Vagina (tissue), 2 donors: ENCODE measurements at regions not wholly inside any gene's neighbourhood (a gene's known extent, or its start where the extent isn't known, plus 50 kb on each side); places are given as distances from the start of the nearest gene placed in this dataset.

Experiments used
- DNase-seq, 2 donors: peaks; one replicate each; pipeline ENCODE4 v3.0.0-alpha.2; 2017; ENCODE audit errors: extremely low spot score in 2 of 2
- H3K27ac ChIP-seq: fragments of 200-600 bp; sonication (generic); one replicate; pipeline ENCODE4 v1.5.1; 2019
- H3K27me3 ChIP-seq: fragments of 200-600 bp; sonication (generic); one replicate; pipeline ENCODE4 v1.5.1; 2019
- H3K36me3 ChIP-seq, 2 donors: fragments of 200-600 bp; sonication (generic); one replicate each; pipeline ENCODE4 v1.5.1; 2017 to 2019
- H3K4me1 ChIP-seq: fragments of 200-600 bp; sonication (generic); one replicate; pipeline ENCODE4 v1.5.1; 2019
- H3K4me3 ChIP-seq, 2 donors: fragments of 200-600 bp; sonication (generic); 1 replicate in 1 of 2; 2 replicates in 1 of 2; pipeline ENCODE4 v1.5.1; 2016 to 2019
- H3K9me3 ChIP-seq: fragments of 200-600 bp; sonication (generic); one replicate; pipeline ENCODE4 v1.5.1; 2019
- POLR2A ChIP-seq, 2 donors: fragments of 450-650 bp; IDR thresholded peaks; one replicate each; pipeline ENCODE4 v1.6.1; 2017; ENCODE audit warnings: antibody characterized with exemption in 2 of 2, mild to moderate bottlenecking in 2 of 2, moderate library complexity in 2 of 2
- POLR2AphosphoS5 ChIP-seq, 2 donors: sonication (generic); formaldehyde crosslinking; IDR thresholded peaks; one replicate each; pipeline ENCODE4 v1.9.0; 2017; ENCODE audit warnings: antibody characterized with exemption in 2 of 2, mild to moderate bottlenecking in 2 of 2, low read depth in 1 of 2; ENCODE audit not compliant: insufficient read depth in 1 of 2
- intact Hi-C: fragments of 100-400 bp; cut with DNase I; formaldehyde crosslinking; loops from one replicate; pipeline ENCODE4 v1.15.1; 2023
- TF ChIP-seq, protein P1 (sequence below), 3 experiments: fragments of 450-650 bp in 2 of 3; fragments of 200-600 bp in 1 of 3; sonication (generic) in 1 of 3; IDR thresholded peaks; one replicate each; pipeline ENCODE4 v1.5.1; 2017 to 2019; ENCODE audit warnings: antibody characterized with exemption in 3 of 3, mild to moderate bottlenecking in 2 of 3, moderate library complexity in 2 of 3

DNA sequence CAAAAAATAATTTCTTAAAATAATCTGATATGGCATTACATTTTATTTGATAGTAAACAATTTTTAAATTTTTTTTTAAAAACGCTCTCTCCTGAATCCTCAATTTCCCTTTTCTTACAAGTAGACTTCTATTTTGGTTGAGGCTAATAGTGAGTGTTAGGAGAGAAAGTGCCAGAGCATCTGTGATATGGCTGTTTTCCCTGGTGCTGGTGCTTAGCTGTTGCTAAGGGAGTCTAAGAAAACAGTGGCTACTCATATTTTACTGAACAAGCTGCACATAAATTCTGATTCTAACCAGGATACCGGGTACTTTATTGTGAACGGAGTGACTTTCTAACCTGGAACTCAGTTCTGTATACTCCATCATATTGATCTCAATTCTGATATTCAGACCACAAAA is 311.1 kb upstream of the KIAA1217 start:
- intact Hi-C loops, result no loop called here
- H3K4me3 ChIP-seq, result no peak overlapping the region
- no peak overlapping the region for H3K27ac ChIP-seq
- H3K36me3 ChIP-seq, result no peaks in the 10 kb centered on the region
- no peaks in the 10 kb centered on the region for H3K9me3 ChIP-seq
- H3K27me3 ChIP-seq, result no peaks in the 10 kb centered on the region
- DNase-seq, result no peak
- no peak for TF ChIP-seq POLR2A (IDR thresholded peaks at IDR 0.05)
- TF ChIP-seq, protein P1, sequence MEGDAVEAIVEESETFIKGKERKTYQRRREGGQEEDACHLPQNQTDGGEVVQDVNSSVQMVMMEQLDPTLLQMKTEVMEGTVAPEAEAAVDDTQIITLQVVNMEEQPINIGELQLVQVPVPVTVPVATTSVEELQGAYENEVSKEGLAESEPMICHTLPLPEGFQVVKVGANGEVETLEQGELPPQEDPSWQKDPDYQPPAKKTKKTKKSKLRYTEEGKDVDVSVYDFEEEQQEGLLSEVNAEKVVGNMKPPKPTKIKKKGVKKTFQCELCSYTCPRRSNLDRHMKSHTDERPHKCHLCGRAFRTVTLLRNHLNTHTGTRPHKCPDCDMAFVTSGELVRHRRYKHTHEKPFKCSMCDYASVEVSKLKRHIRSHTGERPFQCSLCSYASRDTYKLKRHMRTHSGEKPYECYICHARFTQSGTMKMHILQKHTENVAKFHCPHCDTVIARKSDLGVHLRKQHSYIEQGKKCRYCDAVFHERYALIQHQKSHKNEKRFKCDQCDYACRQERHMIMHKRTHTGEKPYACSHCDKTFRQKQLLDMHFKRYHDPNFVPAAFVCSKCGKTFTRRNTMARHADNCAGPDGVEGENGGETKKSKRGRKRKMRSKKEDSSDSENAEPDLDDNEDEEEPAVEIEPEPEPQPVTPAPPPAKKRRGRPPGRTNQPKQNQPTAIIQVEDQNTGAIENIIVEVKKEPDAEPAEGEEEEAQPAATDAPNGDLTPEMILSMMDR (IDR thresholded peaks at IDR 0.05), result no peak
- TF ChIP-seq POLR2AphosphoS5 (IDR thresholded peaks at IDR 0.05; ENCODE audit: insufficient read depth in 1 of 2, low read depth in 1 of 2), result no peak
- no peaks in the 10 kb centered on the region for H3K4me1 ChIP-seq

DNA sequence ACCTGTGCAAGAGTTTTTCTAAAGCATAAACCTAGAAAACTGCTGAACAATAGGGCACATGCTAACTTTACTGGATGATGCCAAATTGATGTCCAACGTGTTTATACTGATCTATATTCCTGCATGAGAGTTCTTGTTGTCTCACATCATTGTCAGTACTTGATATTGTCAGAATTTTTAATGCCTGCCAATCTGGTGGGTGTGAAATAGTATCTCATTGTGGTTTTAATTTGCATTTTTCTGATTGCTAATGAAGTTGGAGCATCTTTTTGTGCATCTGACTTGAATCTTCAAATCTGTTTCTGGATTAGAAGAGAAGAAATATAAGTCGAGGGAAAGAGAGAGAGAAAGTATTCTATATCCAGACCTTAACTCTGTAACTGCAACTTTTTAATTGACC is 309.8 kb upstream of the KIAA1217 start:
- no peak overlapping the region for H3K27ac ChIP-seq
- H3K27me3 ChIP-seq, result no peaks in the 10 kb centered on the region
- H3K4me1 ChIP-seq, result no peaks in the 10 kb centered on the region
- no peak for TF ChIP-seq POLR2AphosphoS5 (IDR thresholded peaks at IDR 0.05; ENCODE audit: insufficient read depth in 1 of 2, low read depth in 1 of 2)
- no peak for TF ChIP-seq POLR2A (IDR thresholded peaks at IDR 0.05)
- TF ChIP-seq, protein P1 (IDR thresholded peaks at IDR 0.05), result no peak
- H3K4me3 ChIP-seq, result no peak overlapping the region
- H3K36me3 ChIP-seq, result no peaks in the 10 kb centered on the region
- intact Hi-C loops, result no loop called here
- no peak for DNase-seq
- H3K9me3 ChIP-seq, result no peaks in the 10 kb centered on the region

DNA sequence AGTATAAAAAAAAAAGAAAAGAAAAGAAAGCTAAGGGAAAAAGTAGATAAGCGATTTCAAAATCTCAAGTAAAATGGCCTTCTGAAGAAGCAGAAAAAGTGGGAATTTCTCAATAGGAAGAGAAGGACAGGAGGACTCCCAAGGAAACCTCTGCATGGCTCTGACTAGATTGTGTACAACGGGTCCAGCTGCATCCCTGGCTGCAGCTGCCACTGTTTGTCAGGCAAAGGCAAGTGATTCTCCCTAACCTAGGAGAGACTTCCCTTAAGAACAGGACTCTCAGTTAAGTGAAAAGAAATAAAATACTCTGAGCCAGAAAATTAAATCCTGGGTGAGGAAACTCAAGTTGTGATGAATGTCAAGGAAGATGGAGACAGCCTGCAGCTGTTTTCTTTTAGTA is 298.6 kb upstream of the KIAA1217 start:
- Histone ChIP-seq H3K36me3 (no peaks in the 10 kb centered on the region), H3K27ac (no peak overlapping the region), H3K4me1 (no peaks in the 10 kb centered on the region), H3K9me3 (no peaks in the 10 kb centered on the region), H3K4me3 (no peak overlapping the region), H3K27me3 (no peaks in the 10 kb centered on the region)
- no peak for DNase-seq
- intact Hi-C loops, result no loop called here
- TF ChIP-seq, protein P1 (IDR thresholded peaks at IDR 0.05), result no peak
- TF ChIP-seq POLR2A (IDR thresholded peaks at IDR 0.05), result no peak
- TF ChIP-seq POLR2AphosphoS5 (IDR thresholded peaks at IDR 0.05; ENCODE audit: insufficient read depth in 1 of 2, low read depth in 1 of 2), result no peak

DNA sequence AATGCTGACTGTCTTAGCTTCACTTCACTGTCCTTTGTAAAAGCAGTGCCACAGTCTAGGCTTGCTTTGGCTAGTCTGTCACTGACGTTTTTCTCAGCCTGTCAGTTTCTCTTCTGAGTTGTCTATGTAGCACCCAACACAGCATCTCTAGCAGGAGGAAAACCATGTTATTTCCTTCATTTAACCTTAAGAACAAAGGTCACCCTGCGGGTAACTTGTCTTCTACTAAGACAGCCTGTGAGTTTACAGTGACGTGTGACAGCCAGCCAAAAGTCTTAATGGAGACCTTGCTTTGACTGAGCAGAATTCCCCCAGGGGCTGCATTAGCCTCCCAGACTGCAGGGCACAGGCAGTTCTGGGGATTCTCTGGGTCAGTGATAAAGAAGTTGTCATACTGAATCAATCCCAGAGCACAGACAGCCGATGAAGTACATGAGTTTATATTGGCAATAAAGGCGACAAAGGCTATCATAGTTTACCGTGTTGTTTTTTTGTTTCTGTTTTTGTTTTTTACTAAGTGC is 296.0 kb upstream of the KIAA1217 start:
- Histone ChIP-seq H3K9me3 (no peaks in the 10 kb centered on the region), H3K4me3 (no peak overlapping the region), H3K27me3 (no peaks in the 10 kb centered on the region), H3K27ac (no peak overlapping the region), H3K36me3 (no peaks in the 10 kb centered on the region), H3K4me1 (no peaks in the 10 kb centered on the region)
- DNase-seq, result no peak
- intact Hi-C loops, result no loop called here
- TF ChIP-seq, protein P1 (IDR thresholded peaks at IDR 0.05), result no peak
- TF ChIP-seq POLR2AphosphoS5 (IDR thresholded peaks at IDR 0.05; ENCODE audit: insufficient read depth in 1 of 2, low read depth in 1 of 2), result no peak
- TF ChIP-seq POLR2A (IDR thresholded peaks at IDR 0.05), result no peak

DNA sequence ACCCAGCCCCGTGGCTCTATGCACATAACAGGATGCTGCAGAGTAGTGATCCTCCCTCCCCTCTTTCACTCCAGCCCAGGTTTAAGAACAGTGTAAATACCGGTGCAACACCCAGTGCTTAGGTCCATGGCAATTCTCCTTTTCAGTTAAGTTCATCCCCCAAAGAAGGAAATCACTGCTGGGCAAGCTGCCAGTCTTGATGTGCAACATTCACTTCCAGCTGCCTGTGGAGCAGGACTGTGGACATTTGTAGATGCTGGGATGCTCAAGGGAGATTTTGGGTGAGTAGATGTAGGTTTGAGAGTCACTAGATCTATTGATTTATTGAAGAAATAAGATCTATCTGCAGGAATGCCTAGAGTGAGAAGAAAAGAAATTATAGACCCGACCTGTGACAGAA is 294.3 kb upstream of the KIAA1217 start:
- DNase-seq, result no peak
- TF ChIP-seq, protein P1 (IDR thresholded peaks at IDR 0.05), result no peak
- TF ChIP-seq POLR2AphosphoS5 (IDR thresholded peaks at IDR 0.05; ENCODE audit: insufficient read depth in 1 of 2, low read depth in 1 of 2) (no peak), POLR2A (IDR thresholded peaks at IDR 0.05) (no peak)
- H3K4me1 ChIP-seq, result no peaks in the 10 kb centered on the region
- H3K27ac ChIP-seq, result no peak overlapping the region
- no peaks in the 10 kb centered on the region for H3K27me3 ChIP-seq
- no peak overlapping the region for H3K4me3 ChIP-seq
- H3K9me3 ChIP-seq, result no peaks in the 10 kb centered on the region
- intact Hi-C loops, result loop anchor here (5.0 kb wide), 1 partner anchor 1368 kb away; no protein-coding TSS in a partner anchor
- no peaks in the 10 kb centered on the region for H3K36me3 ChIP-seq
